ENCODE measurements at regions not wholly inside any gene's neighbourhood (a gene's known extent, or its start where the extent isn't known, plus 50 kb on each side); places are given as distances from the start of the nearest gene placed in this dataset.

DNA sequence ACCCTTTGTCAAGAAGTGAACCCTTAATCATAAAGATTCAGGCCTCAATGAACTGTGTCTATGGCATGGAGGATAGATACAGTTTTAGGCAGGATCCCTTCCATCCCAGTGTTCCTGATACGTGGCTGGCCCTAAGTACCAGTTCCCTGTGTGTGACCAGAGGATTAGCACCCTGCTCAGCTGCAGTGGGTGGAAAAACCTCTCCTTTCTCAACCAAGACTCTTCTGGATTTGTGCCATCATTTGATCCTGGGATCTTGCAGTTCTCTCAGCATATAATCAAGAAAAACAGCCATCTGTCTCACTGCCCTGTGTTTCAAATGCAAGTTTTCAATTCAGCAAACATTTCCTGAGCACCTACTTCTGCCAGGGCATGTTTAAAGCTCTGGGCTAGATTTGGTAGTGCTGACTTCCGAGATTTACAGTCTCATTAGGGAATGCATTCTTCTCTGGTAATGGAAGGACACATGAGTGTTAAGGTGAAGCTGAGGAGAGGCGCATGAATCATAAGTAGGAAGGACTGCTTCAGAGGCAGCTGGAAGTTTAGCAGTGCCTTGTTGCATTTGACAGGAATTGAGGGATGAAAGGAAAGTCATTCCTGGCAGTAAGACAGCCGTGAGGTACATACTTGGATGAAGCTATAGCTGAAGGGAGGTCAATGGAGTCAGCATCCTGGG lies 388.3 kb downstream of the MFSD1 start:
- TF ChIP-seq, protein P1, sequence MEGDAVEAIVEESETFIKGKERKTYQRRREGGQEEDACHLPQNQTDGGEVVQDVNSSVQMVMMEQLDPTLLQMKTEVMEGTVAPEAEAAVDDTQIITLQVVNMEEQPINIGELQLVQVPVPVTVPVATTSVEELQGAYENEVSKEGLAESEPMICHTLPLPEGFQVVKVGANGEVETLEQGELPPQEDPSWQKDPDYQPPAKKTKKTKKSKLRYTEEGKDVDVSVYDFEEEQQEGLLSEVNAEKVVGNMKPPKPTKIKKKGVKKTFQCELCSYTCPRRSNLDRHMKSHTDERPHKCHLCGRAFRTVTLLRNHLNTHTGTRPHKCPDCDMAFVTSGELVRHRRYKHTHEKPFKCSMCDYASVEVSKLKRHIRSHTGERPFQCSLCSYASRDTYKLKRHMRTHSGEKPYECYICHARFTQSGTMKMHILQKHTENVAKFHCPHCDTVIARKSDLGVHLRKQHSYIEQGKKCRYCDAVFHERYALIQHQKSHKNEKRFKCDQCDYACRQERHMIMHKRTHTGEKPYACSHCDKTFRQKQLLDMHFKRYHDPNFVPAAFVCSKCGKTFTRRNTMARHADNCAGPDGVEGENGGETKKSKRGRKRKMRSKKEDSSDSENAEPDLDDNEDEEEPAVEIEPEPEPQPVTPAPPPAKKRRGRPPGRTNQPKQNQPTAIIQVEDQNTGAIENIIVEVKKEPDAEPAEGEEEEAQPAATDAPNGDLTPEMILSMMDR (IDR thresholded peaks at IDR 0.05; ENCODE audit: control insufficient read depth, insufficient read depth, low read depth, low read length, missing control alignments), result no peak
- DNase-seq (ENCODE audit: low read depth), result peak; percentile 69

GRCh38 chr3:159191447-159191846 lies 389.6 kb downstream of the MFSD1 start:
- no peak overlapping the region for H3K4me3 ChIP-seq (ENCODE audit: control insufficient read depth, low read depth, low read length)
- peak; percentile 86 for DNase-seq (ENCODE audit: low read depth)
- TF ChIP-seq, protein P1 (IDR thresholded peaks at IDR 0.05; ENCODE audit: control insufficient read depth, insufficient read depth, low read depth, low read length, missing control alignments), result no peak

More for the DNA sequence above, 388.3 kb downstream of the MFSD1 start:
- no peak overlapping the region for H3K4me3 ChIP-seq (ENCODE audit: control insufficient read depth, low read depth, low read length)

DNA sequence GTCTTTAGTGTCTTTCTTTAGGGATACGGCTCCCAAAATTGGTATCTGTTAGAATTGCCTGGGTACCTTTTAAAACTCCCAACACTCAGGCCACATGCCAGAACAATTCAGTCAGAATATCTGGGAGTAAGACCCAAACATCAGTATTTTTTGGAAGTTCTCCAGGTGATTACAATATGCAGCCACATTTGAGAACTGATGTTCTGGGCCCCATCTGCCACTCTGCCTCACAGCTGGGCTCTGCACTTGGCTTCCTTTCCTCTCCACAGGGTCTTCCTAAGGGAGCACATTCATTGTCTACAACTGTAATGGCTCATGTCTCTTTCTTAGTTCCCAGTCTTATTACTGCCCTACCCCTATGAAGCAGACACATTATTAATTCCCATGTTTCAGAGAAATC lies 394.5 kb downstream of the MFSD1 start:
- no peak overlapping the region for H3K4me3 ChIP-seq (ENCODE audit: control insufficient read depth, low read depth, low read length)
- TF ChIP-seq, protein P1 (IDR thresholded peaks at IDR 0.05; ENCODE audit: control insufficient read depth, insufficient read depth, low read depth, low read length, missing control alignments), result no peak
- DNase-seq (ENCODE audit: low read depth), result no peak

DNA sequence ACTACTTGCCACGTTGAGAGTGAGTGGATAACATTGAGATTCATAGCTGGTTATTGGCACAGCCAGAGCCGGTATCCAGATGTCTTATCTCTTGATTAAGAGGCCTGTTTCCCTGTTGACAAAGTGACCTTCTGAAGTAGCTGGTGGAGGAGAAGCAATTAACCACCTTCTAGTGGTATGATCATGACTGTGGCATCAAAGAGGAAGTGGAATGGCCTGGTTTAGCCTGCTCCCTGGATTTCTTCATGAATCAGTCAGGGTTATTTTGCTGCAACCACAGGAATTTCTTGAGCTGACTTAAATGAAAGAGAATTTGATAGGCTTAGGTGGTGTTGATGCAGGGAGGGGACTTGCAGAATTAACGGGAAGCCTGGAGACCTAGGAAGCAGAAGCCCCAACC lies 398.3 kb downstream of the MFSD1 start:
- H3K4me3 ChIP-seq (ENCODE audit: control insufficient read depth, low read depth, low read length), result no peak overlapping the region
- DNase-seq (ENCODE audit: low read depth), result peak; percentile 68
- TF ChIP-seq, protein P1 (IDR thresholded peaks at IDR 0.05; ENCODE audit: control insufficient read depth, insufficient read depth, low read depth, low read length, missing control alignments), result no peak

GRCh38 chr3:159208050-159208449 lies 406.2 kb downstream of the MFSD1 start:
- TF ChIP-seq, protein P1 (IDR thresholded peaks at IDR 0.05; ENCODE audit: control insufficient read depth, insufficient read depth, low read depth, low read length, missing control alignments), result no peak
- no peak overlapping the region for H3K4me3 ChIP-seq (ENCODE audit: control insufficient read depth, low read depth, low read length)
- DNase-seq (ENCODE audit: low read depth), result no peak

- no peak overlapping the region for H3K4me3 ChIP-seq (ENCODE audit: control insufficient read depth, low read depth, low read length)
- TF ChIP-seq, protein P1 (IDR thresholded peaks at IDR 0.05; ENCODE audit: control insufficient read depth, insufficient read depth, low read depth, low read length, missing control alignments), result no peak
- DNase-seq (ENCODE audit: low read depth), result no peak
Observed at GRCh38 chr3:159209459-159209858, 407.6 kb downstream of the MFSD1 start.
